Liver (tissue), 8 donors: ENCODE measurements at regions not wholly inside any gene's neighbourhood (a gene's known extent, or its start where the extent isn't known, plus 50 kb on each side); places are given as distances from the start of the nearest gene placed in this dataset.

Experiments
- DNase-seq: peaks from one replicate; pipeline ENCODE4 v3.0.0-alpha.2; 2017; ENCODE audit warnings: low spot score
- H3K27ac ChIP-seq, 2 donors: one replicate each; pipeline ENCODE4 v1.7.0; 2013; ENCODE audit warnings: inconsistent platforms in 2 of 2, low read length in 2 of 2, control low read depth in 1 of 2, low read depth in 1 of 2, mild to moderate bottlenecking in 1 of 2
- H3K27me3 ChIP-seq, 4 donors: one replicate each; pipeline versions ENCODE4 v1.6.1 to v1.7.0; 2013; ENCODE audit warnings: low read length in 3 of 4, inconsistent platforms in 1 of 4, mild to moderate bottlenecking in 1 of 4, moderate library complexity in 1 of 4; ENCODE audit not compliant: control insufficient read depth in 4 of 4, insufficient read depth in 4 of 4
- H3K36me3 ChIP-seq, 4 donors: one replicate each; pipeline versions ENCODE4 v1.6.1 to v1.7.0; 2013; ENCODE audit warnings: low read length in 3 of 4, mild to moderate bottlenecking in 3 of 4, low read depth in 1 of 4, moderate library complexity in 1 of 4; ENCODE audit not compliant: control insufficient read depth in 4 of 4, insufficient read depth in 3 of 4
- H3K4me1 ChIP-seq, 4 donors: one replicate each; pipeline versions ENCODE4 v1.6.1 to v1.7.0; 2013; ENCODE audit warnings: low read length in 3 of 4, mild to moderate bottlenecking in 3 of 4, moderate library complexity in 1 of 4; ENCODE audit not compliant: control insufficient read depth in 4 of 4, insufficient read depth in 4 of 4
- H3K4me3 ChIP-seq, 3 donors: one replicate each; pipeline versions ENCODE4 v1.6.1 to v1.7.0; 2013; ENCODE audit warnings: low read length in 3 of 3, control low read depth in 1 of 3, low read depth in 1 of 3, mild to moderate bottlenecking in 1 of 3
- H3K9ac ChIP-seq, 2 donors: one replicate each; pipeline ENCODE4 v1.7.0; 2013; ENCODE audit warnings: low read length in 2 of 2, mild to moderate bottlenecking in 2 of 2, moderate library complexity in 2 of 2, control low read depth in 1 of 2, low read depth in 1 of 2
- H3K9me3 ChIP-seq, 4 donors: one replicate each; pipeline versions ENCODE4 v1.6.1 to v1.7.0; 2013; ENCODE audit warnings: low read length in 3 of 4; ENCODE audit not compliant: control insufficient read depth in 4 of 4
- FOXA1 ChIP-seq: IDR thresholded peaks from 2 replicates; pipeline ENCODE4 v1.6.1; 2016; ENCODE audit warnings: antibody characterized with exemption
- FOXA2 ChIP-seq: IDR thresholded peaks from 2 replicates; pipeline ENCODE4 v1.6.1; 2016; ENCODE audit warnings: antibody characterized with exemption
- GABPA ChIP-seq, 2 donors: IDR thresholded peaks in 1 of 2; conservative IDR thresholded peaks in 1 of 2; 2 replicates each; pipeline ENCODE4 v1.6.1; 2016; ENCODE audit warnings: antibody characterized with exemption in 2 of 2, mild to moderate bottlenecking in 1 of 2, moderate library complexity in 1 of 2
- HNF4G ChIP-seq: IDR thresholded peaks from 2 replicates; pipeline ENCODE4 v1.6.1; 2016; ENCODE audit warnings: antibody characterized with exemption
- JUND ChIP-seq, 2 donors: IDR thresholded peaks; 2 replicates each; pipeline ENCODE4 v1.6.1; 2016; ENCODE audit warnings: antibody characterized with exemption in 2 of 2
- MAX ChIP-seq: IDR thresholded peaks from 2 replicates; pipeline ENCODE4 v1.6.1; 2016; ENCODE audit warnings: antibody characterized with exemption
- NR2F2 ChIP-seq: IDR thresholded peaks from 2 replicates; pipeline ENCODE4 v1.6.1; 2016; ENCODE audit warnings: antibody characterized with exemption
- RAD21 ChIP-seq, 2 donors: IDR thresholded peaks; 2 replicates each; pipeline ENCODE4 v1.6.1; 2016; ENCODE audit warnings: antibody characterized with exemption in 2 of 2, mild to moderate bottlenecking in 2 of 2
- RXRA ChIP-seq, 2 donors: IDR thresholded peaks; 2 replicates each; pipeline ENCODE4 v1.6.1; 2017 to 2018; ENCODE audit warnings: antibody characterized with exemption in 2 of 2, mild to moderate bottlenecking in 1 of 2
- SP1 ChIP-seq: IDR thresholded peaks from 2 replicates; pipeline ENCODE4 v1.6.1; 2018; ENCODE audit warnings: antibody characterized with exemption, mild to moderate bottlenecking
- TAF1 ChIP-seq: conservative IDR thresholded peaks from 2 replicates; pipeline ENCODE4 v1.6.1; 2016; ENCODE audit warnings: antibody characterized with exemption, mild to moderate bottlenecking
- YY1 ChIP-seq: IDR thresholded peaks from 2 replicates; pipeline ENCODE4 v1.6.1; 2016; ENCODE audit warnings: antibody characterized with exemption, mild to moderate bottlenecking
- ZBTB33 ChIP-seq: IDR thresholded peaks from 2 replicates; pipeline ENCODE4 v1.6.1; 2016; ENCODE audit warnings: antibody characterized with exemption
- WGBS: extraction: QIAGEN DNeasy Blood & Tissue Kit; methylation state at CpG from one replicate; pipeline ENCODE4 v1.1.7; 2013; 5-methylcytosine and 5-hydroxymethylcytosine counted together
- TF ChIP-seq, protein P1 (sequence below): IDR thresholded peaks from 2 replicates; pipeline ENCODE4 v1.6.1; 2016; ENCODE audit warnings: antibody characterized with exemption, mild to moderate bottlenecking
- TF ChIP-seq, protein P2 (sequence below): fragments of 150-350 bp; IDR thresholded peaks from 2 replicates; pipeline ENCODE4 v1.5.1; 2017; ENCODE audit warnings: improper control_type of control experiment, low read depth, low read length; ENCODE audit not compliant: missing input control
- TF ChIP-seq, protein P3 (sequence below): IDR thresholded peaks from 2 replicates; pipeline ENCODE4 v1.6.1; 2016; ENCODE audit warnings: antibody characterized with exemption
- donor health status: healthy.
- donor health status: healthy.
- donor health status: healthy.
- donor health status: healthy.
- donor health status: healthy.

- no peaks in the 10 kb centered on the region for H3K9me3 ChIP-seq
- no peaks in the 10 kb centered on the region for H3K36me3 ChIP-seq
- H3K9ac ChIP-seq: no peak overlapping the region
- no peak overlapping the region for H3K4me3 ChIP-seq
- no peak for TF ChIP-seq RAD21 (IDR thresholded peaks at IDR 0.05)
- TF ChIP-seq, protein P1, sequence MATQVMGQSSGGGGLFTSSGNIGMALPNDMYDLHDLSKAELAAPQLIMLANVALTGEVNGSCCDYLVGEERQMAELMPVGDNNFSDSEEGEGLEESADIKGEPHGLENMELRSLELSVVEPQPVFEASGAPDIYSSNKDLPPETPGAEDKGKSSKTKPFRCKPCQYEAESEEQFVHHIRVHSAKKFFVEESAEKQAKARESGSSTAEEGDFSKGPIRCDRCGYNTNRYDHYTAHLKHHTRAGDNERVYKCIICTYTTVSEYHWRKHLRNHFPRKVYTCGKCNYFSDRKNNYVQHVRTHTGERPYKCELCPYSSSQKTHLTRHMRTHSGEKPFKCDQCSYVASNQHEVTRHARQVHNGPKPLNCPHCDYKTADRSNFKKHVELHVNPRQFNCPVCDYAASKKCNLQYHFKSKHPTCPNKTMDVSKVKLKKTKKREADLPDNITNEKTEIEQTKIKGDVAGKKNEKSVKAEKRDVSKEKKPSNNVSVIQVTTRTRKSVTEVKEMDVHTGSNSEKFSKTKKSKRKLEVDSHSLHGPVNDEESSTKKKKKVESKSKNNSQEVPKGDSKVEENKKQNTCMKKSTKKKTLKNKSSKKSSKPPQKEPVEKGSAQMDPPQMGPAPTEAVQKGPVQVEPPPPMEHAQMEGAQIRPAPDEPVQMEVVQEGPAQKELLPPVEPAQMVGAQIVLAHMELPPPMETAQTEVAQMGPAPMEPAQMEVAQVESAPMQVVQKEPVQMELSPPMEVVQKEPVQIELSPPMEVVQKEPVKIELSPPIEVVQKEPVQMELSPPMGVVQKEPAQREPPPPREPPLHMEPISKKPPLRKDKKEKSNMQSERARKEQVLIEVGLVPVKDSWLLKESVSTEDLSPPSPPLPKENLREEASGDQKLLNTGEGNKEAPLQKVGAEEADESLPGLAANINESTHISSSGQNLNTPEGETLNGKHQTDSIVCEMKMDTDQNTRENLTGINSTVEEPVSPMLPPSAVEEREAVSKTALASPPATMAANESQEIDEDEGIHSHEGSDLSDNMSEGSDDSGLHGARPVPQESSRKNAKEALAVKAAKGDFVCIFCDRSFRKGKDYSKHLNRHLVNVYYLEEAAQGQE: no peak
- no peak for TF ChIP-seq RXRA (IDR thresholded peaks at IDR 0.05)
- TF ChIP-seq FOXA1: no peak
- TF ChIP-seq JUND (IDR thresholded peaks at IDR 0.05): no peak
- TF ChIP-seq, protein P2, sequence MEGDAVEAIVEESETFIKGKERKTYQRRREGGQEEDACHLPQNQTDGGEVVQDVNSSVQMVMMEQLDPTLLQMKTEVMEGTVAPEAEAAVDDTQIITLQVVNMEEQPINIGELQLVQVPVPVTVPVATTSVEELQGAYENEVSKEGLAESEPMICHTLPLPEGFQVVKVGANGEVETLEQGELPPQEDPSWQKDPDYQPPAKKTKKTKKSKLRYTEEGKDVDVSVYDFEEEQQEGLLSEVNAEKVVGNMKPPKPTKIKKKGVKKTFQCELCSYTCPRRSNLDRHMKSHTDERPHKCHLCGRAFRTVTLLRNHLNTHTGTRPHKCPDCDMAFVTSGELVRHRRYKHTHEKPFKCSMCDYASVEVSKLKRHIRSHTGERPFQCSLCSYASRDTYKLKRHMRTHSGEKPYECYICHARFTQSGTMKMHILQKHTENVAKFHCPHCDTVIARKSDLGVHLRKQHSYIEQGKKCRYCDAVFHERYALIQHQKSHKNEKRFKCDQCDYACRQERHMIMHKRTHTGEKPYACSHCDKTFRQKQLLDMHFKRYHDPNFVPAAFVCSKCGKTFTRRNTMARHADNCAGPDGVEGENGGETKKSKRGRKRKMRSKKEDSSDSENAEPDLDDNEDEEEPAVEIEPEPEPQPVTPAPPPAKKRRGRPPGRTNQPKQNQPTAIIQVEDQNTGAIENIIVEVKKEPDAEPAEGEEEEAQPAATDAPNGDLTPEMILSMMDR: no peak
- TF ChIP-seq SP1: no peak
- no peak for TF ChIP-seq TAF1
- no peak for TF ChIP-seq HNF4G
- no peak for TF ChIP-seq ZBTB33
- TF ChIP-seq FOXA2: no peak
- TF ChIP-seq, protein P3, sequence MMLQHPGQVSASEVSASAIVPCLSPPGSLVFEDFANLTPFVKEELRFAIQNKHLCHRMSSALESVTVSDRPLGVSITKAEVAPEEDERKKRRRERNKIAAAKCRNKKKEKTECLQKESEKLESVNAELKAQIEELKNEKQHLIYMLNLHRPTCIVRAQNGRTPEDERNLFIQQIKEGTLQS: no peak
- TF ChIP-seq YY1: no peak
- no peaks in the 10 kb centered on the region for H3K4me1 ChIP-seq
- 93% methylated on average over 24 of the region's 24 CpGs for WGBS
- DNase-seq: no peak
- peaks cover 0 to 2% (median 0%) of the 10 kb centered on the region in 4 donors for H3K27me3 ChIP-seq
- no peak overlapping the region for H3K27ac ChIP-seq
Measured at GRCh38 chr11:119490253-119491006, 67.5 kb upstream of the THY1 start.

DNA sequence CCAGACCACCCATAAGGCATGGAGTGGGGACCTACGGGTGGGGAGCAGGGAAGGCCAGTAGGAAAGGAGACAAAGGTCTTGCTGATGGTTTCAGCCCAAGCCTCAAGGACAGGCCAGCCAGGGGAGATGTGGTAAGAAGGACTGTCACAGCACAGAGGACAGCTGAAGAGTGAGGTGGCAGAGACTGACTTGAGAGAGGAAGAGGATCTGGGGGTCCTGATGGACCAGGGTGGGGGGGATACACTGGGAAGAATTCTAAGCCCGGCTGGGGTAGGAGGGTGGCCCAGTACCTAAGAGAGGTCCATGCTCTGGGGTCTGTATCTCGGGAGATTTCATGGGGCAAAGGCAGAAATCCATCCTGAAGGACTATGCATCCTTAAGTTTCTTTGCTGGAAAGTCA is 66.1 kb upstream of the THY1 start:
- WGBS: 78% methylated on average over 3 of the region's 3 CpGs
- no peaks in the 10 kb centered on the region for H3K27me3 ChIP-seq
- H3K9ac ChIP-seq: no peak overlapping the region
- H3K27ac ChIP-seq: no peak overlapping the region
- no peaks in the 10 kb centered on the region for H3K36me3 ChIP-seq
- H3K9me3 ChIP-seq: no peaks in the 10 kb centered on the region
- DNase-seq: no peak
- no peak overlapping the region for H3K4me3 ChIP-seq
- no peaks in the 10 kb centered on the region for H3K4me1 ChIP-seq
- TF ChIP-seq, protein P1: no peak
- no peak for TF ChIP-seq GABPA (IDR thresholded peaks at IDR 0.05 in 1 of 2, conservative IDR thresholded peaks at IDR 0.05 in 1 of 2)
- TF ChIP-seq MAX: no peak
- TF ChIP-seq NR2F2: no peak
- TF ChIP-seq HNF4G: no peak
- no peak for TF ChIP-seq TAF1
- TF ChIP-seq RAD21 (IDR thresholded peaks at IDR 0.05): no peak
- TF ChIP-seq, protein P3: no peak
- no peak for TF ChIP-seq SP1
- no peak for TF ChIP-seq YY1
- no peak for TF ChIP-seq FOXA1
- TF ChIP-seq, protein P2: no peak
- no peak for TF ChIP-seq FOXA2
- no peak for TF ChIP-seq JUND (IDR thresholded peaks at IDR 0.05)
